ENCODE measurements at regions not wholly inside any gene's neighbourhood (a gene's known extent, or its start where the extent isn't known, plus 50 kb on each side); places are given as distances from the start of the nearest gene placed in this dataset.

DNA sequence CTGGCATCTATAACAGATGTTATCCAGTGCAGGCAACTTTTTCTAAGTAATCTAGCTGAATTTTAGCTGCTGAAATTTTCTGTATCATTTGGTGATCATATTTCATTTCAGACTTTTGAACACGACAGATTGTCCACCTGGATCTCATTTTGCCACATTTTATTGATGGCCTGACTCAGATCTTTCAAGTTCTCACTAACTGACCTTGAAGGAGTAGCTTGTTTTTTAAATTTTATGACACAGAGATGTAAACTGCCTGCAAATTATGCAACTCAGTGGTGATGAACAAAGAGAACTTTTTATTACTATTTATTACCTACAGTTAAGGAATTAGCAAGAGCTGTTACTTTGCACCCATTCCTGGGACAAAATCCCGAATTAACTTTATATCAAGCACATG lies 366.4 kb downstream of the PAX1 start:
- H3K4me1 Mint-ChIP-seq = peaks cover 22% of the 10 kb centered on the region
- no peak overlapping the region for H3K4me3 Mint-ChIP-seq
- H3K36me3 Mint-ChIP-seq = no peaks in the 10 kb centered on the region
- CTCF ChIA-PET = interaction anchor here (1.2 kb wide), 1 partner anchor 304 kb away, joined by 3 read pairs; no protein-coding TSS in a partner anchor
- ATAC-seq (no peak), DNase-seq (ENCODE audit: low spot score) (no peak)
- 0 out of 2 replicates have a peak, but pooled peaks cover 3% of the 10 kb centered on the region for H3K9me3 Mint-ChIP-seq
- TF ChIP-seq GTF2I (CRISPR knock-in tag; conservative IDR thresholded peaks at IDR 0.05) (no peak), SP1 (CRISPR knock-in tag; conservative IDR thresholded peaks at IDR 0.05) (no peak), ATF1 (CRISPR knock-in tag; IDR thresholded peaks at IDR 0.05) (no peak), RORB (CRISPR knock-in tag; IDR thresholded peaks at IDR 0.05) (no peak)
- POLR2A ChIA-PET = no interaction called here
- no peaks in the 10 kb centered on the region for H3K27me3 Mint-ChIP-seq (ENCODE audit: low read depth)
- no peak overlapping the region for H3K27ac Mint-ChIP-seq

DNA sequence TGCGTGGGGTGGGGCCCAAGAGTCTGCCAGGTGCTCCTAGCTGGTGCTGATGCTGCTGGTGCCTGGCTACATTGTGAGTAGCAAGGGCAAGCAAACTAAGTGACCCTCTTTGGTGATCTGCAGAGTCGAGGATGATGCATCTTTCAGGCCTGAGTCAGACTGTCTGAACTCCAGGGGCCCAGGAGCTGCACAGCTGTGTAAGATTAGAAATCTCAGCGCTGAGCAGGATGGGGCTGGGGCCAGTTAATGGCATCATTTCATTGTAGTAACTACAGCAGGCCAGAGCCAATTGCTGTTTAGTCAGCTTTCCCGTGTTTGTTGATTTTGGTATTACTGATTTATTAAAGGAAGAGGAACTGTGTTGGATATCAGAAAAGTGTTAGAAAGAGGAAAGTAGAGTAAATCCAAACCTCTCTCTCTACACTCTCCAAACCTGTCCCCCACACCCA lies 365.2 kb downstream of the PAX1 start:
- ATAC-seq (no peak), DNase-seq (ENCODE audit: low spot score) (no peak)
- CTCF ChIA-PET = no interaction called here
- H3K27ac Mint-ChIP-seq = no peak overlapping the region
- POLR2A ChIA-PET = interaction anchor here (0.6 kb wide), 1 partner anchor 115 kb away, joined by 3 read pairs; no protein-coding TSS in a partner anchor
- TF ChIP-seq ZNF671 (CRISPR knock-in tag; IDR thresholded peaks at IDR 0.05) (no peak), ZNF317 (CRISPR knock-in tag; IDR thresholded peaks at IDR 0.05; ENCODE audit: borderline replicate concordance, low read depth) (no peak)
- TF ChIP-seq, protein P1, sequence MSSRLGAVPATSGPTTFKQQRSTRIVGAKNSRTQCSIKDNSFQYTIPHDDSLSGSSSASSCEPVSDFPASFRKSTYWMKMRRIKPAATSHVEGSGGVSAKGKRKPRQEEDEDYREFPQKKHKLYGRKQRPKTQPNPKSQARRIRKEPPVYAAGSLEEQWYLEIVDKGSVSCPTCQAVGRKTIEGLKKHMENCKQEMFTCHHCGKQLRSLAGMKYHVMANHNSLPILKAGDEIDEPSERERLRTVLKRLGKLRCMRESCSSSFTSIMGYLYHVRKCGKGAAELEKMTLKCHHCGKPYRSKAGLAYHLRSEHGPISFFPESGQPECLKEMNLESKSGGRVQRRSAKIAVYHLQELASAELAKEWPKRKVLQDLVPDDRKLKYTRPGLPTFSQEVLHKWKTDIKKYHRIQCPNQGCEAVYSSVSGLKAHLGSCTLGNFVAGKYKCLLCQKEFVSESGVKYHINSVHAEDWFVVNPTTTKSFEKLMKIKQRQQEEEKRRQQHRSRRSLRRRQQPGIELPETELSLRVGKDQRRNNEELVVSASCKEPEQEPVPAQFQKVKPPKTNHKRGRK (CRISPR knock-in tag; IDR thresholded peaks at IDR 0.05; ENCODE audit: borderline replicate concordance) = no peak
- no peaks in the 10 kb centered on the region for H3K27me3 Mint-ChIP-seq (ENCODE audit: low read depth)
- H3K9me3 Mint-ChIP-seq = 0 out of 2 replicates have a peak, but pooled peaks cover 3% of the 10 kb centered on the region
- H3K36me3 Mint-ChIP-seq = no peaks in the 10 kb centered on the region
- H3K4me1 Mint-ChIP-seq = peaks cover 22% of the 10 kb centered on the region
- no peak overlapping the region for H3K4me3 Mint-ChIP-seq

GRCh38 chr20:22063753-22064152 lies 358.3 kb downstream of the PAX1 start:
- POLR2A ChIA-PET = no interaction called here
- Mint-ChIP-seq H3K27me3 (ENCODE audit: low read depth) (no peaks in the 10 kb centered on the region), H3K4me3 (no peak overlapping the region), H3K27ac (no peak overlapping the region), H3K4me1 (peaks cover 17% of the 10 kb centered on the region), H3K9me3 (peaks cover 7% of the 10 kb centered on the region; the same call in 1 of the 2 replicates), H3K36me3 (no peaks in the 10 kb centered on the region)
- CTCF ChIA-PET = no interaction called here
- ATAC-seq (no peak), DNase-seq (ENCODE audit: low spot score) (no peak)
- TF ChIP-seq MYBL2 (CRISPR knock-in tag; IDR thresholded peaks at IDR 0.05) (no peak), ZNF281 (CRISPR knock-in tag; IDR thresholded peaks at IDR 0.05) (no peak), TEAD4 (CRISPR knock-in tag; IDR thresholded peaks at IDR 0.05) (no peak), FOXK1 (CRISPR knock-in tag; IDR thresholded peaks at IDR 0.05) (no peak), HMGXB4 (CRISPR knock-in tag; IDR thresholded peaks at IDR 0.05) (no peak), TP53 (CRISPR knock-in tag; IDR thresholded peaks at IDR 0.05) (no peak), ETV6 (CRISPR knock-in tag; IDR thresholded peaks at IDR 0.05) (no peak), NR3C1 (CRISPR knock-in tag; conservative IDR thresholded peaks at IDR 0.05; ENCODE audit: low read depth) (no peak)
- TF ChIP-seq, protein P2, sequence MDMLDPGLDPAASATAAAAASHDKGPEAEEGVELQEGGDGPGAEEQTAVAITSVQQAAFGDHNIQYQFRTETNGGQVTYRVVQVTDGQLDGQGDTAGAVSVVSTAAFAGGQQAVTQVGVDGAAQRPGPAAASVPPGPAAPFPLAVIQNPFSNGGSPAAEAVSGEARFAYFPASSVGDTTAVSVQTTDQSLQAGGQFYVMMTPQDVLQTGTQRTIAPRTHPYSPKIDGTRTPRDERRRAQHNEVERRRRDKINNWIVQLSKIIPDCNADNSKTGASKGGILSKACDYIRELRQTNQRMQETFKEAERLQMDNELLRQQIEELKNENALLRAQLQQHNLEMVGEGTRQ (CRISPR knock-in tag; IDR thresholded peaks at IDR 0.05) = no peak
- TF ChIP-seq, protein P3, sequence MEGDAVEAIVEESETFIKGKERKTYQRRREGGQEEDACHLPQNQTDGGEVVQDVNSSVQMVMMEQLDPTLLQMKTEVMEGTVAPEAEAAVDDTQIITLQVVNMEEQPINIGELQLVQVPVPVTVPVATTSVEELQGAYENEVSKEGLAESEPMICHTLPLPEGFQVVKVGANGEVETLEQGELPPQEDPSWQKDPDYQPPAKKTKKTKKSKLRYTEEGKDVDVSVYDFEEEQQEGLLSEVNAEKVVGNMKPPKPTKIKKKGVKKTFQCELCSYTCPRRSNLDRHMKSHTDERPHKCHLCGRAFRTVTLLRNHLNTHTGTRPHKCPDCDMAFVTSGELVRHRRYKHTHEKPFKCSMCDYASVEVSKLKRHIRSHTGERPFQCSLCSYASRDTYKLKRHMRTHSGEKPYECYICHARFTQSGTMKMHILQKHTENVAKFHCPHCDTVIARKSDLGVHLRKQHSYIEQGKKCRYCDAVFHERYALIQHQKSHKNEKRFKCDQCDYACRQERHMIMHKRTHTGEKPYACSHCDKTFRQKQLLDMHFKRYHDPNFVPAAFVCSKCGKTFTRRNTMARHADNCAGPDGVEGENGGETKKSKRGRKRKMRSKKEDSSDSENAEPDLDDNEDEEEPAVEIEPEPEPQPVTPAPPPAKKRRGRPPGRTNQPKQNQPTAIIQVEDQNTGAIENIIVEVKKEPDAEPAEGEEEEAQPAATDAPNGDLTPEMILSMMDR (IDR thresholded peaks at IDR 0.05) = no peak
- TF ChIP-seq, protein P4, sequence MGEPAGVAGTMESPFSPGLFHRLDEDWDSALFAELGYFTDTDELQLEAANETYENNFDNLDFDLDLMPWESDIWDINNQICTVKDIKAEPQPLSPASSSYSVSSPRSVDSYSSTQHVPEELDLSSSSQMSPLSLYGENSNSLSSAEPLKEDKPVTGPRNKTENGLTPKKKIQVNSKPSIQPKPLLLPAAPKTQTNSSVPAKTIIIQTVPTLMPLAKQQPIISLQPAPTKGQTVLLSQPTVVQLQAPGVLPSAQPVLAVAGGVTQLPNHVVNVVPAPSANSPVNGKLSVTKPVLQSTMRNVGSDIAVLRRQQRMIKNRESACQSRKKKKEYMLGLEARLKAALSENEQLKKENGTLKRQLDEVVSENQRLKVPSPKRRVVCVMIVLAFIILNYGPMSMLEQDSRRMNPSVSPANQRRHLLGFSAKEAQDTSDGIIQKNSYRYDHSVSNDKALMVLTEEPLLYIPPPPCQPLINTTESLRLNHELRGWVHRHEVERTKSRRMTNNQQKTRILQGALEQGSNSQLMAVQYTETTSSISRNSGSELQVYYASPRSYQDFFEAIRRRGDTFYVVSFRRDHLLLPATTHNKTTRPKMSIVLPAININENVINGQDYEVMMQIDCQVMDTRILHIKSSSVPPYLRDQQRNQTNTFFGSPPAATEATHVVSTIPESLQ (CRISPR knock-in tag; IDR thresholded peaks at IDR 0.05) = no peak
- TF ChIP-seq, protein P5, sequence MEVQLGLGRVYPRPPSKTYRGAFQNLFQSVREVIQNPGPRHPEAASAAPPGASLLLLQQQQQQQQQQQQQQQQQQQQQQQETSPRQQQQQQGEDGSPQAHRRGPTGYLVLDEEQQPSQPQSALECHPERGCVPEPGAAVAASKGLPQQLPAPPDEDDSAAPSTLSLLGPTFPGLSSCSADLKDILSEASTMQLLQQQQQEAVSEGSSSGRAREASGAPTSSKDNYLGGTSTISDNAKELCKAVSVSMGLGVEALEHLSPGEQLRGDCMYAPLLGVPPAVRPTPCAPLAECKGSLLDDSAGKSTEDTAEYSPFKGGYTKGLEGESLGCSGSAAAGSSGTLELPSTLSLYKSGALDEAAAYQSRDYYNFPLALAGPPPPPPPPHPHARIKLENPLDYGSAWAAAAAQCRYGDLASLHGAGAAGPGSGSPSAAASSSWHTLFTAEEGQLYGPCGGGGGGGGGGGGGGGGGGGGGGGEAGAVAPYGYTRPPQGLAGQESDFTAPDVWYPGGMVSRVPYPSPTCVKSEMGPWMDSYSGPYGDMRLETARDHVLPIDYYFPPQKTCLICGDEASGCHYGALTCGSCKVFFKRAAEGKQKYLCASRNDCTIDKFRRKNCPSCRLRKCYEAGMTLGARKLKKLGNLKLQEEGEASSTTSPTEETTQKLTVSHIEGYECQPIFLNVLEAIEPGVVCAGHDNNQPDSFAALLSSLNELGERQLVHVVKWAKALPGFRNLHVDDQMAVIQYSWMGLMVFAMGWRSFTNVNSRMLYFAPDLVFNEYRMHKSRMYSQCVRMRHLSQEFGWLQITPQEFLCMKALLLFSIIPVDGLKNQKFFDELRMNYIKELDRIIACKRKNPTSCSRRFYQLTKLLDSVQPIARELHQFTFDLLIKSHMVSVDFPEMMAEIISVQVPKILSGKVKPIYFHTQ (CRISPR knock-in tag; IDR thresholded peaks at IDR 0.05) = no peak
